Gastrocnemius medialis (tissue), 4 donors: ENCODE measurements at regions not wholly inside any gene's neighbourhood (a gene's known extent, or its start where the extent isn't known, plus 50 kb on each side); places are given as distances from the start of the nearest gene placed in this dataset.

Experiments
- POLR2A ChIP-seq, 2 donors: fragments of 450-650 bp; IDR thresholded peaks; one replicate each; pipeline ENCODE4 v1.6.1; 2017; ENCODE audit warnings: antibody characterized with exemption in 2 of 2, mild to moderate bottlenecking in 2 of 2, moderate library complexity in 2 of 2
- TF ChIP-seq, protein P1 (sequence below), 5 experiments: fragments of 450-650 bp in 3 of 5; fragments of 200-600 bp in 2 of 5; sonication (generic) in 2 of 5; IDR thresholded peaks in 4 of 5; conservative IDR thresholded peaks in 1 of 5; 1 replicate in 4 of 5; 2 replicates in 1 of 5; pipeline ENCODE4 v1.5.1; 2016 to 2019; ENCODE audit warnings: antibody characterized with exemption in 5 of 5, mild to moderate bottlenecking in 3 of 5, moderate library complexity in 3 of 5

DNA sequence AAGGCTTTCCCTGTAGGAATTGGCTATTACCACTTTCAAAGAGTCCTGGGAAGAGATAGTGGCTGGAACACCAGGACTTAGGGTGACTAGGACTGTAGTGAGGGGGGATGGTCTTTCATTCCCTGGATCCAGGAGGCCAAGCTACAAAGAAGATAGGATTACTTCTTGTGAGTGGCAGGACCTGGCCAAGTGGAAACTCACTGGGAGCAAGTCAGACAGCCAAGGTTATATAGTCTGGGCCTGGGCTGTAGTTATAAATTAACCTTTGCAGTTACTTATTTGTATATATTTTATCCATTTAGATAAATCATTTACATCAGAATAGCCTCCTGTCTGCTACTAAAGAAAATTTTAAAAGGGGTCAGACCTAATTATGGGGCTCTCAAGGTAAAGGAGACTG lies 124.3 kb downstream of the TLR4 start:
- TF ChIP-seq, protein P1, sequence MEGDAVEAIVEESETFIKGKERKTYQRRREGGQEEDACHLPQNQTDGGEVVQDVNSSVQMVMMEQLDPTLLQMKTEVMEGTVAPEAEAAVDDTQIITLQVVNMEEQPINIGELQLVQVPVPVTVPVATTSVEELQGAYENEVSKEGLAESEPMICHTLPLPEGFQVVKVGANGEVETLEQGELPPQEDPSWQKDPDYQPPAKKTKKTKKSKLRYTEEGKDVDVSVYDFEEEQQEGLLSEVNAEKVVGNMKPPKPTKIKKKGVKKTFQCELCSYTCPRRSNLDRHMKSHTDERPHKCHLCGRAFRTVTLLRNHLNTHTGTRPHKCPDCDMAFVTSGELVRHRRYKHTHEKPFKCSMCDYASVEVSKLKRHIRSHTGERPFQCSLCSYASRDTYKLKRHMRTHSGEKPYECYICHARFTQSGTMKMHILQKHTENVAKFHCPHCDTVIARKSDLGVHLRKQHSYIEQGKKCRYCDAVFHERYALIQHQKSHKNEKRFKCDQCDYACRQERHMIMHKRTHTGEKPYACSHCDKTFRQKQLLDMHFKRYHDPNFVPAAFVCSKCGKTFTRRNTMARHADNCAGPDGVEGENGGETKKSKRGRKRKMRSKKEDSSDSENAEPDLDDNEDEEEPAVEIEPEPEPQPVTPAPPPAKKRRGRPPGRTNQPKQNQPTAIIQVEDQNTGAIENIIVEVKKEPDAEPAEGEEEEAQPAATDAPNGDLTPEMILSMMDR (IDR thresholded peaks at IDR 0.05 in 4 of 5, conservative IDR thresholded peaks at IDR 0.05 in 1 of 5), result no peak
- TF ChIP-seq POLR2A (IDR thresholded peaks at IDR 0.05), result no peak
